B cell (primary cell): ENCODE measurements at regions not wholly inside any gene's neighbourhood (a gene's known extent, or its start where the extent isn't known, plus 50 kb on each side); places are given as distances from the start of the nearest gene placed in this dataset.
"Not testable (repeated sequence)": the region's sequence is repeated elsewhere in the genome, so short reads cannot be mapped to it uniquely, and the experiment has no call there.

ENCODE experiments used
- ATAC-seq: fragments of 200-7000 bp; cut with Tn5 transposase; one replicate; pipeline ENCODE4 v1.10.0; 2021; ENCODE audit warnings: low read depth, mild to moderate bottlenecking, moderate number of reproducible peaks, moderate library complexity
- CTCF ChIA-PET: fragments of 350-600 bp; sonication (Branson Sonifier 250); formaldehyde crosslinking; loops from one replicate; lab custom pipeline; 2021; ENCODE audit warnings: antibody characterized with exemption, inconsistent platforms; lab: Charles Lee
- POLR2A ChIA-PET: fragments of 350-600 bp; sonication (Branson Sonifier 250); formaldehyde crosslinking; loops from one replicate; lab custom pipeline; 2021; ENCODE audit warnings: antibody characterized with exemption; lab: Charles Lee
- DNase-seq: peaks from one replicate; pipeline ENCODE4 v3.0.0; 2013
- H2AFZ ChIP-seq: 2 replicates; pipeline ENCODE4 v1.6.1; 2012; ENCODE audit warnings: mild to moderate bottlenecking, low read depth, low read length; ENCODE audit not compliant: insufficient read depth, poor library complexity, severe bottlenecking
- H3K27ac ChIP-seq, 2 donors: 1 replicate in 1 of 2; 2 replicates in 1 of 2; pipeline ENCODE4 v1.5.1; 2012 to 2013; ENCODE audit warnings: low read length in 2 of 2, mild to moderate bottlenecking in 2 of 2, moderate library complexity in 1 of 2
- H3K27me3 ChIP-seq, 4 experiments: fragments of 200-600 bp in 1 of 4; sonication (generic) in 1 of 4; replicated peaks in 1 of 4; 1 replicate in 2 of 4; 2 replicates in 2 of 4; pipeline versions ENCODE4 v1.6.1 to v1.7.0; 2013 to 2016; ENCODE audit warnings: low read length in 3 of 4, mild to moderate bottlenecking in 2 of 4, mixed read lengths in 1 of 4, moderate library complexity in 1 of 4; ENCODE audit not compliant: insufficient read depth in 4 of 4, control insufficient read depth in 3 of 4; ENCODE audit errors: control extremely low read depth in 1 of 4
- H3K36me3 ChIP-seq, 2 experiments: replicated peaks in 1 of 2; 1 replicate in 1 of 2; 2 replicates in 1 of 2; pipeline versions ENCODE4 v1.6.1 to v1.7.1; 2013; ENCODE audit warnings: low read length in 1 of 2; ENCODE audit not compliant: insufficient read depth in 2 of 2, control insufficient read depth in 1 of 2; ENCODE audit errors: control extremely low read depth in 1 of 2, extremely low read depth in 1 of 2
- H3K4me1 ChIP-seq, 2 donors: fragments of 200-600 bp in 1 of 2; sonication (generic) in 1 of 2; 1 replicate in 1 of 2; 2 replicates in 1 of 2; pipeline versions ENCODE4 v1.5.1 to v1.6.1; 2013 to 2017; ENCODE audit warnings: low read length in 2 of 2; ENCODE audit not compliant: control insufficient read depth in 2 of 2, insufficient read depth in 2 of 2
- H3K4me2 ChIP-seq: replicated peaks from 2 replicates; pipeline ENCODE3; 2012; ENCODE audit warnings: mild to moderate bottlenecking, low read depth, low read length; ENCODE audit not compliant: poor library complexity, severe bottlenecking
- H3K4me3 ChIP-seq, 5 experiments: fragments of 200-600 bp in 1 of 5; sonication (generic) in 1 of 5; 1 replicate in 3 of 5; 2 replicates in 2 of 5; pipeline versions ENCODE4 v1.5.1 to v1.7.0; 2011 to 2016; ENCODE audit warnings: low read length in 4 of 5, mild to moderate bottlenecking in 4 of 5, low read depth in 2 of 5, control low read depth in 1 of 5, moderate library complexity in 1 of 5; ENCODE audit not compliant: insufficient read depth in 1 of 5; ENCODE audit errors: control extremely low read depth in 1 of 5, extremely low read depth in 1 of 5
- H3K79me2 ChIP-seq: fragments of 200-600 bp; sonication (generic); one replicate; pipeline ENCODE4 v1.6.0; 2016; ENCODE audit warnings: low read length; ENCODE audit not compliant: control insufficient read depth, insufficient read depth
- H3K9ac ChIP-seq: fragments of 200-600 bp; sonication (generic); 2 replicates; pipeline ENCODE4 v1.6.1; 2017; ENCODE audit warnings: mild to moderate bottlenecking, low read length, moderate library complexity
- H3K9me3 ChIP-seq, 3 donors: one replicate each; pipeline versions ENCODE4 v1.6.1 to v1.7.1; 2013; ENCODE audit warnings: low read length in 2 of 3; ENCODE audit not compliant: control insufficient read depth in 2 of 3, insufficient read depth in 1 of 3; ENCODE audit errors: control extremely low read depth in 1 of 3
- H4K20me1 ChIP-seq: 2 replicates; pipeline ENCODE4 v1.6.0; 2012; ENCODE audit warnings: mild to moderate bottlenecking, low read length; ENCODE audit not compliant: insufficient read depth, control insufficient read depth, poor library complexity, severe bottlenecking
- H3K27ac Mint-ChIP-seq: one replicate; pipeline ENCODE4 v1.8.0; 2021; ENCODE audit warnings: mixed read lengths
- H3K27me3 Mint-ChIP-seq: one replicate; pipeline ENCODE4 v1.8.0; 2021; ENCODE audit warnings: mixed read lengths
- H3K4me1 Mint-ChIP-seq: one replicate; pipeline ENCODE4 v1.8.0; 2021; ENCODE audit warnings: mixed read lengths
- H3K4me3 Mint-ChIP-seq: one replicate; pipeline ENCODE4 v1.8.0; 2021; ENCODE audit warnings: mixed read lengths
- H3K9me3 Mint-ChIP-seq: one replicate; pipeline ENCODE4 v1.8.0; 2022; ENCODE audit warnings: mixed read lengths; ENCODE audit not compliant: insufficient read depth
- CTCF ChIP-seq: fragments of 200-600 bp; IDR thresholded peaks from one replicate; pipeline ENCODE4 v1.8.0; 2022; ENCODE audit warnings: antibody characterized with exemption, mild to moderate bottlenecking
- EZH2 ChIP-seq: IDR thresholded peaks from 2 replicates; pipeline ENCODE4 v1.6.1; 2012; ENCODE audit warnings: borderline replicate concordance, low read depth, mild to moderate bottlenecking, moderate library complexity, low read length; ENCODE audit not compliant: insufficient read depth, poor library complexity, severe bottlenecking
- WGBS: methylation state at CpG from one replicate; pipeline ENCODE4 v1.1.5; 2013; ENCODE audit warnings: missing lambda C conversion rate; ENCODE audit not compliant: insufficient coverage; 5-methylcytosine and 5-hydroxymethylcytosine counted together
- intact Hi-C: fragments of 100-400 bp; cut with micrococcal nuclease; formaldehyde crosslinking; loops from one replicate; pipeline ENCODE4 v1.10.0; 2022

- no peak overlapping the region for H3K27ac ChIP-seq
- no peak overlapping the region for H3K4me3 ChIP-seq
- TF ChIP-seq CTCF (no peak), EZH2 (no peak)
- peaks cover 2 to 9% (median 4%) of the 10 kb centered on the region in 3 donors for H3K9me3 ChIP-seq
- Mint-ChIP-seq H3K4me3 (no peak overlapping the region), H3K27me3 (no peaks in the 10 kb centered on the region), H3K9me3 (no peaks in the 10 kb centered on the region), H3K27ac (no peak overlapping the region), H3K4me1 (no peaks in the 10 kb centered on the region)
- no peak overlapping the region for H3K9ac ChIP-seq
- CTCF ChIA-PET: no interaction called here
- no peaks in the 10 kb centered on the region for H3K27me3 ChIP-seq
- no peak overlapping the region for H2AFZ ChIP-seq
- no peaks in the 10 kb centered on the region for H4K20me1 ChIP-seq
- ATAC-seq (no peak), DNase-seq (no peak)
- intact Hi-C loops: no loop called here
- no peak overlapping the region for H3K4me2 ChIP-seq
- POLR2A ChIA-PET: no interaction called here
- no peaks in the 10 kb centered on the region for H3K4me1 ChIP-seq
- WGBS: 100% methylated on average over 1 of the region's 3 CpGs
- no peaks in the 10 kb centered on the region for H3K79me2 ChIP-seq
- H3K36me3 ChIP-seq: no peaks in the 10 kb centered on the region
Measured at GRCh38 chr14:37763266-37763665, 167.8 kb downstream of the TTC6 start.

- intact Hi-C loops, H3K4me1 Mint-ChIP-seq, H3K79me2 ChIP-seq, H4K20me1 ChIP-seq, H3K9me3 Mint-ChIP-seq, H3K4me3 Mint-ChIP-seq, H3K4me1 ChIP-seq, POLR2A ChIA-PET, H3K27ac Mint-ChIP-seq, H3K9me3 ChIP-seq, H3K4me3 ChIP-seq, H3K27me3 Mint-ChIP-seq, H3K36me3 ChIP-seq, H3K4me2 ChIP-seq, H2AFZ ChIP-seq, ATAC-seq, CTCF ChIA-PET, H3K27me3 ChIP-seq, DNase-seq, H3K9ac ChIP-seq, H3K27ac ChIP-seq: not testable (repeated sequence)
- 84% methylated on average over 23 of the region's 23 CpGs for WGBS
Measured at GRCh38 chr14:37772283-37772682, 176.9 kb downstream of the TTC6 start.
